ENCODE measurements at regions not wholly inside any gene's neighbourhood (a gene's known extent, or its start where the extent isn't known, plus 50 kb on each side); places are given as distances from the start of the nearest gene placed in this dataset.

DNA sequence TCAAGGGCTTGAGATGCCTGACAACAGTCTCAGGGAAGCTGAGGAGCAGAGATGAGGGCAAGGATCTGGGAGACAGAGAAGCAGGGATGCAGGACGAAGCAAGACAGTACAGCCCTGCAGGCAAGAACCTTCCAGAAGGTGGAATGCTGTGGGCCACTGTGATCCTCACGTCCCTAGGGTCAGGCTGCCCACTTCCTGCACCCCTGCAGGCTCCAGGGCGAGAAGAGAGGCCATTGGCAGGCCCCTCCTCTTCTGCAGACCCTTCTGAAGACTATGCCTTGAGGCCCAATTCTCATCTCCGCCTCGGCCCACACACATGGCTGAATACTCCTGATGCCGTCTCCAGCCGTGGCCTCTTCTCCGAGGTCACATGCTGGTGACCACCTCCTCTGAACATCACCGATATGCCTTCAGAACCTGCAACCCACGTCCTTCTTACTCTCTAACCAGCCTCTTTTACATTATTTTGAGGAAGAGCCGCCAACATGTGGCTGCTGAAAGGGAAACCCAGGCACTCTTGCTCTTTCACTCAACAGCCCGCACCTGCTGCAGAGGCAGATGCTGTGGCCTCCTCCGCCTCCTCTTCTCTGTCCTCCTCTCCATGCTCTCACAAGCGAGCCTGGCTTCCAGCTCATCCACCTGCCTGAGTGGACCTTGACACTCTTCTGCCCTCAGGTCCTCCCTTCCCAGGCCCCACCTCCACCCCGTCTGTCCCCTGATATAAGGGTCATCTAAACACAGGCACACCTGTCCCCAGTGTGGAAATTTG, 181.5 kb downstream of the IRX2 start:
- no peaks in the 10 kb centered on the region for H4K20me1 ChIP-seq (replicated peaks in 1 of 2; ENCODE audit: control insufficient read depth in 1 of 2, insufficient read depth in 2 of 2, low read length in 2 of 2)
- no peak for FAIRE-seq
- no peak overlapping the region for H3K14ac ChIP-seq (ENCODE audit: insufficient read length)
- H2BK12ac ChIP-seq (ENCODE audit: low read depth, low read length): no peak overlapping the region
- no peaks in the 10 kb centered on the region for H3K27me3 ChIP-seq (replicated peaks in 1 of 4; ENCODE audit: control insufficient read depth in 3 of 4, extremely low read depth in 1 of 4, insufficient read depth in 3 of 4, low read length in 3 of 4)
- no peak overlapping the region for H2BK15ac ChIP-seq (ENCODE audit: low read length)
- WGBS, 2 experiments (ENCODE audit: extremely low coverage in 1 of 2, insufficient coverage in 1 of 2, insufficient read length in 1 of 2, insufficient replicate concordance in 2 of 2, low coverage in 1 of 2, low lambda C conversion rate in 2 of 2, missing lambda C conversion rate in 1 of 2): 90% methylated on average over 12 of the region's 15 CpGs; no CpG with 5 or more reads in 1 of the 2 experiments
- H3K36me3 ChIP-seq (ENCODE audit: control insufficient read depth in 2 of 4, insufficient read depth in 4 of 4, low read length in 3 of 4): no peaks in the 10 kb centered on the region
- no peak overlapping the region for H3K9ac ChIP-seq (replicated peaks in 1 of 4; ENCODE audit: extremely low read depth in 1 of 4, low read depth in 3 of 4, low read length in 3 of 4)
- H3K4ac ChIP-seq (replicated peaks; ENCODE audit: insufficient read length, low read depth, low read length): no peak overlapping the region
- H3K27ac ChIP-seq (ENCODE audit: low read depth, low read length): no peak overlapping the region
- ChIA-PET CTCF (ENCODE audit: partially characterized antibody) (no interaction called here), POLR2A (ENCODE audit: partially characterized antibody) (no interaction called here)
- no peak overlapping the region for H4K8ac ChIP-seq (ENCODE audit: extremely low read depth, insufficient read depth, low read length)
- no peaks in the 10 kb centered on the region for H3K9me3 ChIP-seq (ENCODE audit: insufficient read depth in 2 of 2, low read depth in 1 of 2, low read length in 1 of 2)
- no peak overlapping the region for H2BK5ac ChIP-seq (ENCODE audit: low read depth, low read length)
- H2AK5ac ChIP-seq (ENCODE audit: low read depth, low read length): no peak overlapping the region
- no peak overlapping the region for H4K5ac ChIP-seq (ENCODE audit: insufficient read length, low read depth, low read length)
- H3K18ac ChIP-seq (ENCODE audit: extremely low read depth, low read length): no peak overlapping the region
- no peak overlapping the region for H3K4me3 ChIP-seq (ENCODE audit: extremely low read depth in 1 of 4, insufficient read depth in 2 of 4, low read depth in 3 of 4, low read length in 4 of 4)
- no peak overlapping the region for H2AFZ ChIP-seq (ENCODE audit: low read length)
- no peak overlapping the region for H3K4me2 ChIP-seq (ENCODE audit: insufficient read depth in 1 of 2, low read depth in 2 of 2, low read length in 2 of 2)
- H3K4me1 ChIP-seq (replicated peaks in 1 of 4; ENCODE audit: control insufficient read depth in 3 of 4, insufficient read depth in 4 of 4, low read length in 3 of 4): peaks cover 0 to 5% (median 2%) of the 10 kb centered on the region in 4 experiments; a peak in 2 of 7 replicates
- no peaks in the 10 kb centered on the region for H3K79me1 ChIP-seq (ENCODE audit: low read depth, low read length)
- H2BK20ac ChIP-seq (ENCODE audit: low read length): no peak overlapping the region
- H3K79me2 ChIP-seq (ENCODE audit: control insufficient read depth in 1 of 2, insufficient read depth in 2 of 2, low read length in 2 of 2): no peaks in the 10 kb centered on the region
- H4K91ac ChIP-seq (replicated peaks; ENCODE audit: insufficient read length, low read length): no peak overlapping the region
- no peak for DNase-seq (ENCODE audit: low read depth in 1 of 2, low spot score in 2 of 2)
- no peak overlapping the region for H3K23ac ChIP-seq (ENCODE audit: insufficient read length)
- no peak overlapping the region for H2BK120ac ChIP-seq (replicated peaks; ENCODE audit: low read depth, low read length)
- no peak overlapping the region for H3K56ac ChIP-seq (replicated peaks; ENCODE audit: insufficient read length, low read depth, low read length)
- H3K23me2 ChIP-seq (ENCODE audit: low read depth, low read length): no peaks in the 10 kb centered on the region
- no peak for TF ChIP-seq HDAC6 (IDR thresholded peaks at IDR 0.05; ENCODE audit: low read depth, low read length)
- no peak for TF ChIP-seq TAF7 (optimal IDR thresholded peaks at IDR 0.05; ENCODE audit: borderline replicate concordance, low read depth, low read length)
- TF ChIP-seq, protein P1, sequence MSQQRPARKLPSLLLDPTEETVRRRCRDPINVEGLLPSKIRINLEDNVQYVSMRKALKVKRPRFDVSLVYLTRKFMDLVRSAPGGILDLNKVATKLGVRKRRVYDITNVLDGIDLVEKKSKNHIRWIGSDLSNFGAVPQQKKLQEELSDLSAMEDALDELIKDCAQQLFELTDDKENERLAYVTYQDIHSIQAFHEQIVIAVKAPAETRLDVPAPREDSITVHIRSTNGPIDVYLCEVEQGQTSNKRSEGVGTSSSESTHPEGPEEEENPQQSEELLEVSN (IDR thresholded peaks at IDR 0.05): no peak
- no peak for TF ChIP-seq SUZ12 (IDR thresholded peaks at IDR 0.05; ENCODE audit: low read length)
- TF ChIP-seq POLR2A (IDR thresholded peaks at IDR 0.05; ENCODE audit: control extremely low read depth in 1 of 2, low read depth in 2 of 2, low read length in 2 of 2): no peak
- no peak for TF ChIP-seq TCF12 (IDR thresholded peaks at IDR 0.05; ENCODE audit: low read depth, low read length)
- no peak for TF ChIP-seq SP1 (IDR thresholded peaks at IDR 0.05; ENCODE audit: low read depth, low read length)
- no peak for TF ChIP-seq ASH2L (IDR thresholded peaks at IDR 0.05; ENCODE audit: low read length)
- TF ChIP-seq RAD21 (IDR thresholded peaks at IDR 0.05 in 1 of 2, conservative IDR thresholded peaks at IDR 0.05 in 1 of 2; ENCODE audit: low read depth in 2 of 2, low read length in 2 of 2): no peak
- TF ChIP-seq, protein P2, sequence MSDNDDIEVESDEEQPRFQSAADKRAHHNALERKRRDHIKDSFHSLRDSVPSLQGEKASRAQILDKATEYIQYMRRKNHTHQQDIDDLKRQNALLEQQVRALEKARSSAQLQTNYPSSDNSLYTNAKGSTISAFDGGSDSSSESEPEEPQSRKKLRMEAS (IDR thresholded peaks at IDR 0.05): no peak
- TF ChIP-seq, protein P3, sequence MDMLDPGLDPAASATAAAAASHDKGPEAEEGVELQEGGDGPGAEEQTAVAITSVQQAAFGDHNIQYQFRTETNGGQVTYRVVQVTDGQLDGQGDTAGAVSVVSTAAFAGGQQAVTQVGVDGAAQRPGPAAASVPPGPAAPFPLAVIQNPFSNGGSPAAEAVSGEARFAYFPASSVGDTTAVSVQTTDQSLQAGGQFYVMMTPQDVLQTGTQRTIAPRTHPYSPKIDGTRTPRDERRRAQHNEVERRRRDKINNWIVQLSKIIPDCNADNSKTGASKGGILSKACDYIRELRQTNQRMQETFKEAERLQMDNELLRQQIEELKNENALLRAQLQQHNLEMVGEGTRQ (IDR thresholded peaks at IDR 0.05; ENCODE audit: low read length): no peak
- TF ChIP-seq BACH1 (IDR thresholded peaks at IDR 0.05; ENCODE audit: low read length): no peak

Data from H1 (cell line).